ENCODE measurements at regions not wholly inside any gene's neighbourhood (a gene's known extent, or its start where the extent isn't known, plus 50 kb on each side); places are given as distances from the start of the nearest gene placed in this dataset.

GRCh38 chr5:119820608-119821007, 191.2 kb downstream of the FAM170A start:
- TF ChIP-seq, protein P1, sequence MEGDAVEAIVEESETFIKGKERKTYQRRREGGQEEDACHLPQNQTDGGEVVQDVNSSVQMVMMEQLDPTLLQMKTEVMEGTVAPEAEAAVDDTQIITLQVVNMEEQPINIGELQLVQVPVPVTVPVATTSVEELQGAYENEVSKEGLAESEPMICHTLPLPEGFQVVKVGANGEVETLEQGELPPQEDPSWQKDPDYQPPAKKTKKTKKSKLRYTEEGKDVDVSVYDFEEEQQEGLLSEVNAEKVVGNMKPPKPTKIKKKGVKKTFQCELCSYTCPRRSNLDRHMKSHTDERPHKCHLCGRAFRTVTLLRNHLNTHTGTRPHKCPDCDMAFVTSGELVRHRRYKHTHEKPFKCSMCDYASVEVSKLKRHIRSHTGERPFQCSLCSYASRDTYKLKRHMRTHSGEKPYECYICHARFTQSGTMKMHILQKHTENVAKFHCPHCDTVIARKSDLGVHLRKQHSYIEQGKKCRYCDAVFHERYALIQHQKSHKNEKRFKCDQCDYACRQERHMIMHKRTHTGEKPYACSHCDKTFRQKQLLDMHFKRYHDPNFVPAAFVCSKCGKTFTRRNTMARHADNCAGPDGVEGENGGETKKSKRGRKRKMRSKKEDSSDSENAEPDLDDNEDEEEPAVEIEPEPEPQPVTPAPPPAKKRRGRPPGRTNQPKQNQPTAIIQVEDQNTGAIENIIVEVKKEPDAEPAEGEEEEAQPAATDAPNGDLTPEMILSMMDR (optimal IDR thresholded peaks at IDR 0.05 in 1 of 3, IDR thresholded peaks at IDR 0.05 in 1 of 3, conservative IDR thresholded peaks at IDR 0.05 in 1 of 3; ENCODE audit: extremely low read depth in 1 of 3, insufficient read depth in 2 of 3, low read length in 3 of 3): no peak
- no peak for TF ChIP-seq EZH2 (IDR thresholded peaks at IDR 0.05; ENCODE audit: low read length)
